Endothelial cell of umbilical vein (primary cell): ENCODE measurements at regions not wholly inside any gene's neighbourhood (a gene's known extent, or its start where the extent isn't known, plus 50 kb on each side); places are given as distances from the start of the nearest gene placed in this dataset.

ENCODE experiments used
- BruUV-seq: library from RNA; stranded (reverse); fragments of 400-500 nt; replicated peaks from 2 replicates; lab custom pipeline; 2021; lab: Mats Ljungman, UMichigan
- CTCF ChIA-PET: fragments of 300-600, 350-600 bp; sonication (Branson Sonifier 250); formaldehyde crosslinking; loops from one replicate; lab custom pipeline; 2021; ENCODE audit warnings: antibody characterized with exemption, inconsistent platforms; lab: Charles Lee
- POLR2A ChIA-PET: fragments of 300-600, 350-600 bp; sonication (Branson Sonifier 250); formaldehyde crosslinking; loops from one replicate; lab custom pipeline; 2021; ENCODE audit warnings: antibody characterized with exemption, inconsistent platforms; lab: Charles Lee
- DNase-seq: peaks from one replicate; pipeline ENCODE4 v3.0.0-alpha.2; 2011; ENCODE audit warnings: low read depth, low spot score
- FAIRE-seq: peaks from 2 replicates; lab custom pipeline; 2011; peaks lifted over from hg19 to GRCh38; lab: Jason Lieb, UNC
- H2AFZ ChIP-seq: 2 replicates; pipeline ENCODE4 v1.6.0; 2012; ENCODE audit warnings: low read depth, low read length, control low read depth, inconsistent platforms
- H3K27ac ChIP-seq: 2 replicates; pipeline ENCODE4 v1.5.1; 2011; ENCODE audit warnings: low read depth, mild to moderate bottlenecking, control low read depth, low read length, moderate library complexity; ENCODE audit not compliant: insufficient read depth
- H3K27me3 ChIP-seq, 2 experiments: 2 replicates each; pipeline versions ENCODE4 v1.6.0 to v1.6.1; 2011; ENCODE audit warnings: low read length in 2 of 2, mixed read lengths in 1 of 2; ENCODE audit not compliant: control insufficient read depth in 2 of 2, insufficient read depth in 2 of 2
- H3K36me3 ChIP-seq, 2 experiments: 2 replicates in 1 of 2; 3 replicates in 1 of 2; pipeline ENCODE4 v1.5.1; 2011; ENCODE audit warnings: low read length in 2 of 2, mild to moderate bottlenecking in 1 of 2, moderate library complexity in 1 of 2; ENCODE audit not compliant: control insufficient read depth in 2 of 2, insufficient read depth in 2 of 2; ENCODE audit errors: extremely low read depth in 1 of 2
- H3K4me1 ChIP-seq: 3 replicates; pipeline ENCODE4 v1.5.1; 2011; ENCODE audit warnings: mild to moderate bottlenecking, low read length; ENCODE audit not compliant: control insufficient read depth, insufficient read depth; ENCODE audit errors: extremely low read depth
- H3K4me2 ChIP-seq: 2 replicates; pipeline ENCODE4 v1.6.1; 2011; ENCODE audit warnings: low read length, control low read depth, mixed read lengths; ENCODE audit not compliant: insufficient read depth
- H3K4me3 ChIP-seq, 3 experiments: fragments of 200-600 bp in 1 of 3; sonication (generic), shearing (Covaris generic) in 1 of 3; replicated peaks in 1 of 3; 2 replicates each; pipeline ENCODE4 v1.5.1; 2011 to 2016; ENCODE audit warnings: control low read depth in 3 of 3, low read length in 3 of 3, mild to moderate bottlenecking in 2 of 3, inconsistent platforms in 1 of 3, low read depth in 1 of 3, moderate library complexity in 1 of 3; ENCODE audit not compliant: insufficient read depth in 1 of 3
- H3K79me2 ChIP-seq: 2 replicates; pipeline ENCODE4 v1.6.0; 2012; ENCODE audit warnings: low read length, inconsistent platforms; ENCODE audit not compliant: control insufficient read depth, insufficient read depth
- H3K9ac ChIP-seq: replicated peaks from 2 replicates; pipeline ENCODE3; 2011; ENCODE audit warnings: low read length, control low read depth; ENCODE audit not compliant: insufficient read depth; ENCODE audit errors: extremely low read depth
- H3K9me1 ChIP-seq: replicated peaks from 3 replicates; pipeline ENCODE4 v1.6.0; 2011; ENCODE audit warnings: mild to moderate bottlenecking, low read length; ENCODE audit not compliant: control insufficient read depth, insufficient read depth; ENCODE audit errors: extremely low read depth
- H3K9me3 ChIP-seq: replicated peaks from 2 replicates; pipeline ENCODE4 v1.5.1; 2012; ENCODE audit warnings: low read length, inconsistent platforms; ENCODE audit not compliant: control insufficient read depth, insufficient read depth
- H4K20me1 ChIP-seq: replicated peaks from 2 replicates; pipeline ENCODE3; 2011; ENCODE audit warnings: mild to moderate bottlenecking, low read length; ENCODE audit not compliant: control insufficient read depth, insufficient read depth; ENCODE audit errors: extremely low read depth
- CTCF ChIP-seq, 2 donors: IDR thresholded peaks; 1 replicate in 1 of 2; 2 replicates in 1 of 2; pipeline ENCODE4 v1.5.1; 2011; ENCODE audit warnings: low read length in 2 of 2, mild to moderate bottlenecking in 2 of 2, moderate library complexity in 2 of 2, control low read depth in 1 of 2, inconsistent platforms in 1 of 2, low read depth in 1 of 2; ENCODE audit not compliant: insufficient read depth in 1 of 2; ENCODE audit errors: extremely low read depth in 1 of 2
- EZH2 ChIP-seq: IDR thresholded peaks from 2 replicates; pipeline ENCODE4 v1.6.1; 2012; ENCODE audit warnings: borderline replicate concordance, low read depth, mild to moderate bottlenecking, moderate library complexity, low read length, inconsistent platforms; ENCODE audit not compliant: severe bottlenecking
- FOS ChIP-seq: IDR thresholded peaks from 2 replicates; pipeline ENCODE4 v1.6.1; 2011; ENCODE audit warnings: mild to moderate bottlenecking, low read length, moderate library complexity, borderline replicate concordance; ENCODE audit not compliant: insufficient read depth
- GATA2 ChIP-seq: IDR thresholded peaks from 2 replicates; pipeline ENCODE4 v1.7.0; 2011; ENCODE audit warnings: low read depth, mild to moderate bottlenecking, moderate library complexity, mixed read lengths, low read length; ENCODE audit not compliant: insufficient read length, insufficient read depth
- JUN ChIP-seq: IDR thresholded peaks from 2 replicates; pipeline ENCODE4 v1.6.1; 2011; ENCODE audit warnings: borderline replicate concordance, low read depth; ENCODE audit not compliant: insufficient read length, insufficient read depth
- MAX ChIP-seq: IDR thresholded peaks from 2 replicates; pipeline ENCODE4 v1.6.1; 2011; ENCODE audit not compliant: insufficient read depth, insufficient read length
- MYC ChIP-seq: IDR thresholded peaks from one replicate; pipeline ENCODE4 v1.6.1; 2011; ENCODE audit warnings: mild to moderate bottlenecking, low read depth, low read length
- POLR2A ChIP-seq: IDR thresholded peaks from 2 replicates; pipeline ENCODE4 v1.6.1; 2012; ENCODE audit warnings: low read depth, mild to moderate bottlenecking, control low read depth, low read length
- POLR2AphosphoS5 ChIP-seq: IDR thresholded peaks from 2 replicates; pipeline ENCODE4 v1.6.1; 2012; ENCODE audit warnings: low read depth, mild to moderate bottlenecking, control low read depth, low read length, moderate library complexity; ENCODE audit not compliant: insufficient read depth
- dilution Hi-C: fragments of 300-500 bp; cut with MboI; formaldehyde crosslinking; loops from one replicate; pipeline ENCODE4 v1.15.0; 2019; ENCODE audit warnings: low sequenced_read_pairs; ENCODE audit not compliant: extremely low pct_ligation_motif_present
- intact Hi-C: fragments of 100-400 bp; cut with micrococcal nuclease; formaldehyde crosslinking; loops from one replicate; pipeline ENCODE4 v1.10.0; 2022

GRCh38 chr3:80750637-80751036 lies 982.8 kb upstream of the ROBO1 start:
- no peak overlapping the region for H3K27ac ChIP-seq
- no peaks in the 10 kb centered on the region for H3K9me1 ChIP-seq
- no peak overlapping the region for H2AFZ ChIP-seq
- no peaks in the 10 kb centered on the region for H3K36me3 ChIP-seq
- H3K4me3 ChIP-seq, result no peak overlapping the region
- no TSS peak for BruUV-seq
- no peaks in the 10 kb centered on the region for H3K9me3 ChIP-seq
- TF ChIP-seq CTCF (IDR thresholded peaks at IDR 0.05; ENCODE audit: extremely low read depth in 1 of 2, insufficient read depth in 1 of 2, low read depth in 1 of 2, low read length in 2 of 2), result no peak
- no peak for TF ChIP-seq GATA2
- TF ChIP-seq POLR2AphosphoS5, result no peak
- no peak for TF ChIP-seq EZH2
- no peak for TF ChIP-seq JUN
- no peak for TF ChIP-seq POLR2A
- TF ChIP-seq MYC, result no peak
- no peak for TF ChIP-seq MAX
- no peak for TF ChIP-seq FOS
- H4K20me1 ChIP-seq, result no peaks in the 10 kb centered on the region
- no peak for FAIRE-seq
- no peaks in the 10 kb centered on the region for H3K27me3 ChIP-seq
- dilution Hi-C loops (no loop called here), intact Hi-C loops (no loop called here)
- no peaks in the 10 kb centered on the region for H3K4me1 ChIP-seq
- DNase-seq, result no peak
- POLR2A ChIA-PET, result no interaction called here
- CTCF ChIA-PET, result no interaction called here
- H3K9ac ChIP-seq, result no peak overlapping the region
- no peaks in the 10 kb centered on the region for H3K79me2 ChIP-seq
- no peak overlapping the region for H3K4me2 ChIP-seq
